ENCODE measurements at regions not wholly inside any gene's neighbourhood (a gene's known extent, or its start where the extent isn't known, plus 50 kb on each side); places are given as distances from the start of the nearest gene placed in this dataset.
A peak's percentile ranks its signal among the peaks of the same experiment; 100 is the strongest.

DNA sequence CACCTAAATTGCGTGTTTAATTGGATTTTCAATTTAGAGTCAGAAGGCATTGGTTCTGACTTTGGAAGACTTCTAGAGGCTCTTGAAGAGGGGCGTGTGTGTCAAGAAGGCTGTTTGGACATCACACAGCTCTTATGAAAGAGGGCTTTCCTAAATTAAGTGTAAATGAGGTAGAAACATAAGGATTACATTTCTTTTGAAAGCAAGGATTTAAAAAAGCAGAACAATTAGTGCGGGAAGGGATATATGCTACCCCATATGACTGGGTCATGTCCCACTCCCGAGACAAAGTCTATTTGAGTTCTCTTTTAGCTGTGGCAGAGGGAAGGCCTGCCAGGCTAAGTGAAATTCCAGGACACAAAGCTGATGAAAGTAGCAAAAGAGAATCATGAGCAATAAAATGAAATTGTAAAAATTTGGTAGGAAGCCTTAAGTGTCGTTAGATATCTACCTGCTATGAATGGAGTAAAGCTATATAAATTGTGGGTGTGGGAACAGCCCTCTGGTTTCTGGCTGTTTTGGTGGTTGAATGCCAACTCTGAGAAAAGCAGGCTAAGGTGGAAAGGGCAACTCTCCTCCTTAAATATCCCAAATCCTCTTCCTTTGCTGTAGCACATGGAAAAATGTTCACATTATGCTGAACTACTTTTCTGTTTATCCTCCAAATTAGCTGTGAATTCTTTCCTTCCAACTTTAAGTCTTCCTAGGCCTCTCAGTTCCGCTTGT, 100.6 kb upstream of the TSC22D2 start:
- Histone ChIP-seq H3K9me3 (no peaks in the 10 kb centered on the region), H3K4me1 (peaks cover 4% of the 10 kb centered on the region), H3K27ac (peak overlapping the region; percentile 30), H3K36me3 (no peaks in the 10 kb centered on the region), H3K9ac (ENCODE audit: low read depth in 2 of 2, low read length in 2 of 2) (no peak overlapping the region), H3K27me3 (no peaks in the 10 kb centered on the region), H3K4me3 (no peak overlapping the region)
- TF ChIP-seq, protein P1, sequence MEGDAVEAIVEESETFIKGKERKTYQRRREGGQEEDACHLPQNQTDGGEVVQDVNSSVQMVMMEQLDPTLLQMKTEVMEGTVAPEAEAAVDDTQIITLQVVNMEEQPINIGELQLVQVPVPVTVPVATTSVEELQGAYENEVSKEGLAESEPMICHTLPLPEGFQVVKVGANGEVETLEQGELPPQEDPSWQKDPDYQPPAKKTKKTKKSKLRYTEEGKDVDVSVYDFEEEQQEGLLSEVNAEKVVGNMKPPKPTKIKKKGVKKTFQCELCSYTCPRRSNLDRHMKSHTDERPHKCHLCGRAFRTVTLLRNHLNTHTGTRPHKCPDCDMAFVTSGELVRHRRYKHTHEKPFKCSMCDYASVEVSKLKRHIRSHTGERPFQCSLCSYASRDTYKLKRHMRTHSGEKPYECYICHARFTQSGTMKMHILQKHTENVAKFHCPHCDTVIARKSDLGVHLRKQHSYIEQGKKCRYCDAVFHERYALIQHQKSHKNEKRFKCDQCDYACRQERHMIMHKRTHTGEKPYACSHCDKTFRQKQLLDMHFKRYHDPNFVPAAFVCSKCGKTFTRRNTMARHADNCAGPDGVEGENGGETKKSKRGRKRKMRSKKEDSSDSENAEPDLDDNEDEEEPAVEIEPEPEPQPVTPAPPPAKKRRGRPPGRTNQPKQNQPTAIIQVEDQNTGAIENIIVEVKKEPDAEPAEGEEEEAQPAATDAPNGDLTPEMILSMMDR (IDR thresholded peaks at IDR 0.05) = no peak
- no peak for DNase-seq
- intact Hi-C loops (cut with DNase I) = no loop called here

DNA sequence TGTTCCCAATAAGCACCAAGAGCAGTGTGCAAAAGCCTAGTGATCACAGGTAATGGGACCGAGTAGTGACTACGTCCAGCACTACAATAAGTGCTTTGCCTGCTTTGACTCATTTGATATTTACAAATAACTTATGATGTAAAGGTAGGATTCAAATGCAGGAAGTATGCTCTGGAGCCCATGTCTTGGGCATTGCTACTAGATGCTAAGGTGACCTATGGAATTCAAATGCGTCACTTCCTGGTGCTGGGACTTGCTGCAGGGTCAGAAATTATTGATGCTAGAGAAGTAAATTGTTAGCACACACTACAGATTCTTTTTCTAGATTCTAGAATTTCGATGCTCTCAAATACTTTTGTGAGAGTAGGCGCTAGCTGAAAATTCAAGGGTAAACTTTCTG, 101.2 kb upstream of the TSC22D2 start:
- Histone ChIP-seq H3K4me1 (peaks cover 4% of the 10 kb centered on the region), H3K9ac (ENCODE audit: low read depth in 2 of 2, low read length in 2 of 2) (no peak overlapping the region), H3K9me3 (no peaks in the 10 kb centered on the region), H3K36me3 (no peaks in the 10 kb centered on the region), H3K27ac (peak overlapping the region; percentile 30), H3K27me3 (no peaks in the 10 kb centered on the region), H3K4me3 (no peak overlapping the region)
- TF ChIP-seq, protein P1 (IDR thresholded peaks at IDR 0.05) = no peak
- no peak for DNase-seq
- intact Hi-C loops (cut with DNase I) = no loop called here

DNA sequence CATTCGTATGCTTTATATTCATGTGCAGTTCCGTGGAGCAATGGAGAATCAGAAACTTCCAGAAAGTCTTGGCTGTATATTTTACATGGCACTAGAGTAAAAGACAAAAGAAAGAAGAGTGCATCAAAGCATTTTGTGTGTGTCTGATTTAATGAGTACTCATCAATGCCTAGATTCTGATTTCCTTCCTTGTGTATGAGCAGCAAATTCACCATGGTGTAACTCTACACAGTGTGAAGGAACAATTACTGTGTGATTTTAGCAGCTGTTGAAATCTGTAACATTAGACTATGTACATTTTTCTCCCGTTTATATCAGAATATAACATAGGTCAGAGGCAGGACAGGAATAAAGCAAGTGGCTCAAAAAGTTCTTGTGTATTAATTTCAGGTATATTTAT, 102.0 kb upstream of the TSC22D2 start:
- H3K36me3 ChIP-seq = no peaks in the 10 kb centered on the region
- no peak overlapping the region for H3K27ac ChIP-seq
- H3K9ac ChIP-seq (ENCODE audit: low read depth in 2 of 2, low read length in 2 of 2) = no peak overlapping the region
- no peak overlapping the region for H3K4me3 ChIP-seq
- H3K27me3 ChIP-seq = no peaks in the 10 kb centered on the region
- intact Hi-C loops (cut with DNase I) = no loop called here
- H3K9me3 ChIP-seq = no peaks in the 10 kb centered on the region
- DNase-seq = no peak
- H3K4me1 ChIP-seq = peaks cover 4% of the 10 kb centered on the region
- TF ChIP-seq, protein P1 (IDR thresholded peaks at IDR 0.05) = no peak

DNA sequence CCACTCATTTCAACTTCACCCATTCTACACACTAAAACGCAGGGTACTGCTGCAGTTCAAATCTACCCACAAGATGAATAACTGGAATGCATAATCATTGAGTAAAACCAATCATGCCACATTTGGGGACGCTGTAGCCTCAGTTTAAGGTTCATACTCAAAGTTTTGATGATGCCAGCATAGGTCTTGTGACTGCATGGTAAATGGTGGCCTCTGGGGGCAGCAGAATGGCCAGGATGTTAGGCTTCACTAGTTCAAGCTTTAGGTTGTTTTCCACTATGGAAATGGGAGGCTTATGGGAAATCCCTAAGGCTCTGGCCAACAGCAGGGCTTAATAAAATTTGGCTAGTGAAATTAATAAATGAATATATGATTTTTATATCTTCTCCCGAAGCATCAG, 104.3 kb upstream of the TSC22D2 start:
- H3K36me3 ChIP-seq = no peaks in the 10 kb centered on the region
- H3K4me3 ChIP-seq = no peak overlapping the region
- no peak overlapping the region for H3K9ac ChIP-seq (ENCODE audit: low read depth in 2 of 2, low read length in 2 of 2)
- no peak overlapping the region for H3K27ac ChIP-seq
- H3K9me3 ChIP-seq = no peaks in the 10 kb centered on the region
- intact Hi-C loops (cut with DNase I) = no loop called here
- H3K4me1 ChIP-seq = peaks cover 4% of the 10 kb centered on the region
- TF ChIP-seq, protein P1 (IDR thresholded peaks at IDR 0.05) = no peak
- no peaks in the 10 kb centered on the region for H3K27me3 ChIP-seq
- DNase-seq = no peak

DNA sequence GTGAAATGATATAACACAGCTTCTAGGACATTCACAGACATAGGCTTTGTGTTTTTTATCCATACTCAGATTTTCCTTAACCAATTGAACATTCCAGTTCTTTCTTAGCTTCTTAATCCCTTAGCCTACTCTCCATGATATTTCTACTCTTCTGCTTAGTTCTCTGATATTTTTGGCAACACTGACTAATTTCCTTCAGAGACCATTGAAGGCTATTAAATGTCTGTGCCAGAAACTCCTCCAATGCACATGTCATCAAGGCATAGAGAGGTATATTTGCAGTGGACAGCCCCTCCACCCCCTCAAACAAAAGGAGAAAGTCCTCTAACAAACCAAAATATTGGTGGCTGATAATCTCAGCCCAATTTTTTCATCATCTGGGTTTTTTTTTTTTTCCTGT, 105.9 kb upstream of the TSC22D2 start:
- Histone ChIP-seq H3K4me1 (peaks cover 2% of the 10 kb centered on the region), H3K4me3 (no peak overlapping the region), H3K36me3 (no peaks in the 10 kb centered on the region), H3K27me3 (no peaks in the 10 kb centered on the region), H3K9ac (ENCODE audit: low read depth in 2 of 2, low read length in 2 of 2) (no peak overlapping the region), H3K27ac (no peak overlapping the region), H3K9me3 (no peaks in the 10 kb centered on the region)
- DNase-seq = no peak
- TF ChIP-seq, protein P1 (IDR thresholded peaks at IDR 0.05) = no peak
- intact Hi-C loops (cut with DNase I) = no loop called here
